ENCODE measurements at regions not wholly inside any gene's neighbourhood (a gene's known extent, or its start where the extent isn't known, plus 50 kb on each side); places are given as distances from the start of the nearest gene placed in this dataset.
A peak's percentile ranks its signal among the peaks of the same experiment; 100 is the strongest.

- DNase-seq, result no peak
These were observed 532.8 kb downstream of the MAT2B start for GRCh38 chr5:164038128-164038783.

- DNase-seq, result no peak
These were observed 535.7 kb downstream of the MAT2B start for GRCh38 chr5:164041105-164041504.

DNA sequence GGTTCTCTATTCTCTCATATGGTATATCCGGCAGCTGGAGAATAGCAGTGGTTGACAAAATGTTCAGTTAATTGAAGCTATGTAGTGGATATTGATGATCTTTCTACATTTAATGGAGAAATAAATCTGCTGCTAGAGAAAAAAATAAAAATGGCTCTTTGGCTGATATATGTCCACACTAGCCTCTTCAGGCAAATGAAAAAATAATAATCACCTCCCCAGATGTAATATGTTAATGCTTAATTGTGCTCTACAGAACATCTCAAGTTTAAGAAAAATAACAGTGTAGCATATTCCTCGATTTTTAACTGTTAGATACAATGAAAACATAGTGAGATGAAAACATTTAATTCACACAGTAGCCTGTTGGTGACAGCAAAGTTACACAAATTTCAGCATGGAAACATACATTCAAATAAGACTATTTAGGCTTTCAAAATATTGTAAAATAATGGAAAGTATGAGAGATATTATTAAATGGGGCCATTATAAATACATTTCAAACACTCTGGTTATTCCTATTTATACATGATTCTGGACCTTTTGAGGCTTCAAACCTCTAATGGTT is 543.0 kb downstream of the MAT2B start:
- DNase-seq, result peak; percentile 32

DNA sequence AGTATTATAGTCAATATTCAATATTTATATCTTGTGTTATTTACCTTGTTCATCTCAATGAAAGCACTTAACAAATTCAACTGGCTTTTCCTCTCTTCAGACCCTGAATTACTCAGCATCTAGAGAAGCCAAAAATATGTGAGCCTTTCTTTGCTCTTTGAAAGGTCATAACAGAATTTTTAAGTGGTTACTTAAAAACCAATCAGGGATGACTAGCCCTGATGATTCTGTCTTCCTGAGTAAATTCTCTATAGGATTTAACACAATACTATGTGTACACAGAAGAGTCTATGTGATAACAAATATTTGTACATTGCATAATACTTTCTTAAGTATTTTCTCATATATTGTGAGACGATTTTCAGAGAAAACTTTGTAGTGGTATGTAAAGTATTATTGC is 546.3 kb downstream of the MAT2B start:
- no peak for DNase-seq

- DNase-seq, result no peak
These were observed 547.2 kb downstream of the MAT2B start for GRCh38 chr5:164052536-164053093.

DNA sequence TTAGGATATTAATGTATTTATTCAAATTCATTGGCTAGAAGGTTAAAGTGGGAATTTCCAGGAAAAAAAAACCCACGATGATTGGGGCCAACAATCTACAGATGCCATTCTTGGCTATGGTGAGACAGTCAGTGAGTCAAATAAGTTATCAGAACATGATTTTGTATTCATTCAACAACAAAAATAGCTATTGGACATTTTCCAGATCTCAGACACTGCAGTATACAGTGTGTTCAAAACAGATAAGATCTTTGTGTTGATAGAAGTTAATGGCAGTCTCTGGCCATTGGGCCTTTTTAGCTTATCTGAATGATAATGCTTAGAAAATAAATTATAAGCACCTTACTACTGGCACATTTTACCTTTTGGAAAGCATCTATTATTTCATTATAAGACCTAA is 547.7 kb downstream of the MAT2B start:
- no peak for DNase-seq

- DNase-seq, result no peak
These were observed 549.0 kb downstream of the MAT2B start for GRCh38 chr5:164054461-164054860.

DNA sequence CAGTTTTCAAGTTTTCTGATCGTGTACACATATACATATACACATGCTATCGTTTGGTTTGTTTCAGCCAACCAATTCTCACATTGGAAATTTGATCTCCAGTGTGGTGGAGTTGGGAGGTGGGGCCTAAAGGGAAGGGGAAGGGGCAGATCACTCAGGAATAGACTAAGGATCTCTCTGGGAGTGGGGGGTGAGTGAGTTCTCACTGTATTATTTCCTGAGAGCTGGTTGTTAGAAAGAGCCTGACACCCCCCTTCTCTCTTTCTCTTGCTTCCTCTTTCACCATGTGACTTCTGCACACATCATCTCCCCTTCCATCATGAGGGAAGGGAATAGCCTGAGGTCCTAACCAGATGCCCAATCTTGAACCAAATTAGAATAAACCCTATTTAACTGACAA is 551.7 kb downstream of the MAT2B start:
- DNase-seq, result no peak

DNA sequence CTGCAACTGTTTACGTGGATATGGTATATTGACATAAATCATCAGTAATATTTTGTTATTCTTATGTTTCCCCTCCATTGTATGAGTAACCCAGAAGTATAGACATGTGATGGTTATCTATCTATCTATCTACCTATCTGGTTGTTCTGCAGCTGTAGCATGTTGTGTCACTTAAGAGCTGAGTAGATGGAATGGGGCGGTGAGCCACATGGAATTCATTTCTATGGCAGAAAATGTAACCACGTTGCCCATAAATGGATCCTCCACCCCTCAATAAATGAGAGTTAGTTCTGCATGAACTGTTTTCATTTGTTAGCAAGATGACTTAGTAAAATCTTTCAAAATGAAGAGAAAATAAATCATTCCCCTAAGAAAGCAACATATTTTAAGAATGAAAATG is 553.2 kb downstream of the MAT2B start:
- no peak for DNase-seq

DNA sequence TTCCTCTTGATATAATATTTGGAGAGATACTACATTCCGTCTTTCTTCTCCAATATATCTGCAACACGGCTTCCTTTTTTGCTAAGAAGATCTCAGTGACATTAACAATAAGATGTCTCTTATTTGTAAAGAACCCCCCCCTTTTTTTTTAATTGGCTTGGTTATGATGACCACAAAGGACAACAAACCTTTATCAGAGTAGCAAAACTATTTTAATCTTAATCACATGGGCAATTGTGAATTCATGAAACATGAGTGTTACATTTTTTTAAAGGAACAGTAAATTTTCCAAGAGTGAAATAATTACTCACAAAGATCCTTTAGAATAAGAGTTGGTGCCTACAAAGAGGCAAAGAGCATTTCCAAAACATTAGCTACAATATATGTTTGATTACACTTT is 554.1 kb downstream of the MAT2B start:
- no peak for DNase-seq

DNA sequence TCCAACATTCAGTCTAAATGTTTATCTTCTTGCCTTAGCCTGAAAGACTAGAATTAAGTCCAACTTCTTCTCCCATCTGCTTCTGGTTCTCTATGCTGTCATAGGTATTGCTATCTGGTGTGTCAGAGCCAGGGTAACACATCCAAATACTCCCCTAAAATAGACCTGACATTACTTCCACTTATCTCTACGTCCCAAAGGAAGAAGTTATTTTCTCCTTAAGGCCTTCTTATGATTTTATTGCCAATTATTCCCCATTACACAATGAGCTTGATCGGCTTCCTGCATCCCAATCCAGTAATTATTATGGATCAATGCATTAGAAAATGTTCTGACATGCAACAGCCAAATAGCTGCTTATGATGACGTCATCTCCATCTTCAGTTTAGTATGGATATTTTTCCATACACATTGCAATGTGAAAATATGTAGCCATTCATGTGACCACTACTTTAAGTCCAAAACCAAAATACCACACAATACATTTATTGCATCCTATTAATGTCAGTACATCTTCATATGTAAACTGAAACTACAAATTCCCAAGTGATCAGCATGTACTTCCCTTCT is 555.5 kb downstream of the MAT2B start:
- DNase-seq, result no peak

DNA sequence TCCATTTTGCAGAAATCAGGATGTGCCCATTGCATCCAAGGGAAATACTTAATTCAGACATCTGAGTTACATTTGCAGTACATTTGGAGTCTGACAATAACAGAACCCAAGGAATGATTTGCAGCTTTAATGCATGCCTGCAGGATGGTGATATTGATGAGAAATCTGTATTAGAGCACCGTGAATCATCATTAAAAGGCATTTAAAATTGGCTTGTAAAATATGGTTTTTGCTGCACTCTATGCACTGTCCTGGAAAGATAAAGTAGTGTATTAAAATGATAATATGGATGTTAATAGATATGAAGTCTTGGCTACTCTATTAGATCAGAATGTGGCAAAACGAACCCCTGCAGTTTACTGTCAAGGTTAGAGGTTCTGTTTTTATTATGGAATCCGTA is 556.9 kb downstream of the MAT2B start:
- no peak for DNase-seq

- no peak for DNase-seq
These were observed 559.8 kb downstream of the MAT2B start for GRCh38 chr5:164065266-164065665.

- DNase-seq, result no peak
These were observed 566.3 kb downstream of the MAT2B start for GRCh38 chr5:164071671-164072070.

GRCh38 chr5:164073081-164073480 is 567.7 kb downstream of the MAT2B start:
- no peak for DNase-seq

DNA sequence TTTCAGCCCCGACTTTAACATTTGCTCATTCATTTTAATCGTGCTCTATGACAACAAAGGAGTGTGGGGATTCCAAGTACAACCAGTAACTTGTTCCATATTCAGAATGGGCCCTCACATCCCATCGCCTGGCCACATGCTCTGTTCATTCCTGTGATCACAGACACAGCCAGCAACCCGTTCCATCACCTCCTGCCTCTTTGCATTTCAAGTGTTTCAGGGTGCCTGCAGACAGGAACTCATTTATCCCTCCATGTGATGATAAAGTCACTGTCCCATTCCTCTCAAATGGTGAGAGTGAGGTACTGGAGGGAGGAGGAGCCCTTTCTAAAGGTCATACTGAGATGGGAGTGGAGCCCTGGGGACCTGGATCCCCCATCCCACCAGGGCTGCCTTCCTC is 571.1 kb downstream of the MAT2B start:
- DNase-seq, result no peak

GRCh38 chr5:164090358-164090757 is 584.9 kb downstream of the MAT2B start:
- DNase-seq, result no peak

DNA sequence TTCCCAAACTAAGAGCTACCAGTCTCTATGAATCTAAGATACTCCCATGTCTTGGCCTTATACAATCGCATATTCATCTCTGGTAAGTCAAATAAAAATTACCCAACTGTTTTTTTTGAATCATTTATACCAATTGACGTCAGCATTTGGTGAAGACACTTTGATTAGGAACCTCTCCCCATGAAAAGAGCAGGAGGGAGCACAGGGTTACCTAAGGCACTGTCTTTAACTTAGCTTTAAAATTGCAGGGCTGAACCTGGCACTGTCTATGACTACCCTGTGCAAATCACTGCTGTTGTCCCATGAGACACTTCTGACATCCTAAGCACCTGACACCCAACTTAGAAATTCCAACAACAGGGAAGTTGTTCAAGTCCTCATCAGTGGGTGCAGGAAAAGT is 586.4 kb downstream of the MAT2B start:
- DNase-seq, result no peak

- no peak for DNase-seq
These were observed 588.9 kb downstream of the MAT2B start for GRCh38 chr5:164094291-164094690.

DNA sequence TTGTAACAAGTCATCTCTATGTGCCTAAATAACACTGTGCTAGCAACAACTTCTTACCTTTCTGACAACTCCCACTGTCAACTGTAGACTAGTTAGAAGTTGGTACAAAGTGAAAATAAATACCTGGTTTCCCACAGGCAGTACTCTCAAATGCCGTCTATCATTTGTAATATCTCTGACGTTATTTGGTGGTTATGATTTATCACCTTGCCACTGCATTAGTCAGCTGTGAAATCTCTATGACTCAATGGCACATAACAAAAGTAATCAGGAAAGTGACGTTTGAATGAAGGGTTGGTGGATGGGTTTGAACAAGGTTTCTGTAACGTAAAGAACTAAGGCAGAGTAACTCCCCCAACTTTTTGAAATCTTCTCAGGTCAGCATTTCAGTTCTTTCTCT is 592.3 kb downstream of the MAT2B start:
- no peak for DNase-seq

- DNase-seq, result no peak
These were observed 593.1 kb downstream of the MAT2B start for GRCh38 chr5:164098531-164098930.

DNA sequence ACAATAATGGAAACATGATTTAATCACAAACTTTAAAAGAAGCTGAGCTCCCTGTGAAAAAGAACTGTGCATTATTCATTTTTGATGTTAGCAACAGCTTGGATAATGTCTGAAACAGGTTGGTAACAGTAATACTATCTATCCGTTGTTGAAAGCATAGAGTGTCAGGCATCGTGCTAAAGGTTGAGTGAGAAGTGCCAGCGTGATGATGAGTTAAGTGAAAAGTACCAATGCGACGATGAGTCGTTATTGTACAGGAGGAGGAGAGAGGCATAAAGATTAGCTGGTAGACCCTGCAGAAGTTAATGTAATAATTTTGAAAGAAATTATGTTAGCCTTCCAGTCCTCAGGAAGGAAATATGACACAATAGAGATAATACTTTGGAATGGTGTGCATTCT is 593.6 kb downstream of the MAT2B start:
- no peak for DNase-seq

GRCh38 chr5:164115420-164115819 is 610.0 kb downstream of the MAT2B start:
- DNase-seq, result no peak
